Left kidney (tissue), 1 donor: ENCODE measurements at regions not wholly inside any gene's neighbourhood (a gene's known extent, or its start where the extent isn't known, plus 50 kb on each side); places are given as distances from the start of the nearest gene placed in this dataset.
"Not testable (repeated sequence)": the region's sequence is repeated elsewhere in the genome, so short reads cannot be mapped to it uniquely, and the experiment has no call there.

ENCODE experiments used
- DNase-seq: peaks from one replicate; pipeline ENCODE4 v3.0.0-alpha.2; 2013

DNA sequence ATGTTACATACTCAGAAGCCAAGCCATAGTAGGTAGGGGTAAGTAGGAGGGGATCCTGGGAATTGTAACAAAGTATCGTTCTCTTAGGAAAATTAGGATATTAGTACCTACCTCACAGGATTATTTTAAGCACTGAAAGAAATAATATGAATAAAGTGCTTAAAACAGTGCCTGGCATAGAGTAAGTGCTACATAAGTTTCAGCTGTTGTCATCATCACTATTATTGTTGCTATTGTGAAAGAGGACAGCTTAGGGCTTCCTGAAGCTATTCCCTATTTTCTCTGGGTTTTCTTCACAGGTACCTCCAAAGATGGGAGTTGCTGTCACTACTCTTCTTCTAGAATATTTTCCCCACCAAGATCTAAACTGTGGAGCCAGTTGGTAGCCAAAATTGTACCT lies 443.7 kb upstream of the FGF16 start:
- no peak for DNase-seq

DNA sequence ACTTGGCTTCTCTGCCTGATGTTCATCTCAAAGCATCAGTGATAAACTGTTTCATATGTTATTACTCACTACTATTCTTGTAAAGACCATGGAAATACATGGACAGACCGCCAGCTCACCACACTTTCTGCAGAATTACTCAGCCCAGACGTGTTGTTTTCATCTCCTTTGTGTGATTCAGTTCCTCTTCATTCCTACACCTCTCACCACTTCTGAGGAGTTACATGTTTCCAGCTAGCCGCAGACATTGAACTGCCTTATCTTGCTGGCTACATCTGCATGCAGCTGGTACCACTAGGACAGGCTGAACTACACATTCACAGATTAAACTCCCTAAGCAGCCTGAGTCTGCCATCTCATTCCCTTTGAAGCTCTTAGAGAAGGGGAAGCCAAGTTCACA lies 443.2 kb upstream of the FGF16 start:
- DNase-seq = no peak

DNA sequence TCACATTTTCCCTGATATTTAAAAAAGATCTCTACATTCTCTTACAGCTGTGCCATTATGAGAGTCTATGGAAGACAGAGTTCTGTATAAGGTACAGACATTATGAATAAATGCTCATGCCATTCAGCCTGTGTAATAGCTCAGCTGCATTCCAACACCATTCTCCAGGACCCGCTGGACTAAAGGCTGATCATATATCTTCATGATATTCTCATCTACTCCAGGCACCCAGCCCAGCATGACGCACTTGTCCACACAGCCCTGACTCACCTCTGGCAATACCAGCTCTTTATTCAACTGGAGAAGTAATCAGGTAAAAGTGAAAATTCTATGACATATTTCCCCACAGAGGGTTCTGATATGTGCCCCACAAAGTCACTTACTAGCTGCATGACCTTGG lies 437.5 kb upstream of the FGF16 start:
- DNase-seq = no peak

DNA sequence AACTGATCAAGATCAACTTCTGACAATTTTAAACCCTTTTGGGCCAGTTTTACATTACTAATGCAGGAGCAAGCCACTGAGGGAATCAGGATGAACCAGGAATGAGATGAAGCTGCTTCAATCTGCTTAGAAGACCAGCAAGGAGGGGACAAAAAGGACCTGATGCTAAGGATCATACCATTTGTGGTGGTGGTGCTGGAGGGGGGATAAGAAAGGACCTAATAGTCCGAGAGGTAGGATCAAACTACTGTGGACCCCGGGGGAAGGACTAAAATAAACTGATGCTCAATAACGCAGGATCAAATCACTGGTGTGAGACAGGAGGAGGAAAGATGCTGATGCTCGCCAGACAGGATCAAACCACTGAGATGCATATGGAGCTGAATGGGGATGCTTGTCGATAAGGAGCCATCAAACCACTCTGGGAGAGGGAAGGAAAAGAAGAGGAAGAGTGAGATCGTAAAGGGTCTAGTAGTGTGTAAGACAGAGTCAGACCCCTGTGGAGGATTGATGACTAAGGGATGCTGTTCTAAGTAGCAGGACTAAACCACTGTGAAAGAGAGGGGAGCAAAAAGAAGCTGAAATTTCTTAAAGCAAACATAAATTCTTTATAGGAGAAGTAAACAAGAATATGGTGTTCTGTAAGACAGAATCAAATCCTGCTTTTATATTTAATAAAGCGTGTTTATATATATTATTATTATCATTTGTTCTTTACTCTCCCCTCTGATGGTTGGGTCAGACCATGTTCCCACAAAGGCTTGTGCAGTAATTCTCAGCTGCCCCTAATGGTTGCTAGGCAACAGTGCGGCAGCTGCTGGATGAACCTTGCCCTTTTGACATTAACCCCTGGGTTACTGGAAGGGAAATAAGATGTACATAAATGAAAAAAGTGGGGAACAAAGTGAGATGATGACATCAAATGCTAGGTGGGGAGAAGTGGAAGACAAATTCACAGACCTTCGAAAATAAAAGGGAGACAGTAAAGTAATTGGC lies 432.5 kb upstream of the FGF16 start:
- DNase-seq = peak; percentile 43

DNA sequence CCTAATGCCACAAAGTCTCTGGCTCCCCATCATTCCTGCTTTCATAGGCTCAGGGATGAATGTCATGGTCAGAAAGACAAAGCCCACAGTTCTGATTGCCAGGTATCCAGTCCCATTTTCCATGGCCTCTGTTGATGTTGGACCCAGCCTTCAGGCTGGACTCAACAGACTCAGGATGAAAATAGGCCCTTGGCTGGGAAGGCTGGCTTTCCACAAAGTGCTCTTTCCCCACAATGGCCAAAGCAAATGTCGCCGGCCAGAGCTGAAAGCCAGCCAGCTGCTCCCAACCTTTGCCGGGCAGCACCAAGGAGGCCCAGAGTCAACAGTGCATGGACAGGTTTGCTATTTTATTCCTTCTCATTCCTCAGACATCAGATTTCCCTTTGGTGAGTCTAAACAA lies 430.1 kb upstream of the FGF16 start:
- DNase-seq = no peak

DNA sequence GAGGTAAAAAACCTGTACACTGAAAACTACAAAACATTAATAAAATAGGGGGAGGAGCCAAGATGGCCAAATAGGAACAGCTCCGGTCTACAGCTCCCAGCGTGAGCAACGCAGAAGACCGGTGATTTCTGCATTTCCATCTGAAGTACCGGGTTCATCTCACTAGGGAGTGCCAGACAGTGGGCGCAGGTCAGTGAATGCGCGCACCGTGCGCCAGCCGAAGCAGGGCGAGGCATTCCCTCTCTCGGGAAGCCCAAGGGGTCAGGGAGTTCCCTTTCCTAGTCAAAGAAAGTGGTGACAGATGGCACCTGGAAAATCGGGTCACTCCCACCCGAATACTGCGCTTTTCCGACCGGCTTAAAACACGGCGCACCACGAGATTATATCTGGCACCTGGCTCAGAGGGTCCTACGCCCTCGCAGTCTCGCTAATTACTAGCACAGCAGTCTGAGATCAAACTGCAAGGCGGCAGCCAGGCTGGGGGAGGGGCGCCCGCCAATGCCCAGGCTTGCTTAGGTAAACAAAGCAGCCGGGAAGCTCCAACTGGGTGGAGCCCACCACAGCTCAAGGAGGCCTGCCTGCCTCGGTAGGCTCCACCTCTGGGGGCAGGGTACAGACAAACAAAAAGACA lies 400.9 kb upstream of the FGF16 start:
- DNase-seq = not testable (repeated sequence)

DNA sequence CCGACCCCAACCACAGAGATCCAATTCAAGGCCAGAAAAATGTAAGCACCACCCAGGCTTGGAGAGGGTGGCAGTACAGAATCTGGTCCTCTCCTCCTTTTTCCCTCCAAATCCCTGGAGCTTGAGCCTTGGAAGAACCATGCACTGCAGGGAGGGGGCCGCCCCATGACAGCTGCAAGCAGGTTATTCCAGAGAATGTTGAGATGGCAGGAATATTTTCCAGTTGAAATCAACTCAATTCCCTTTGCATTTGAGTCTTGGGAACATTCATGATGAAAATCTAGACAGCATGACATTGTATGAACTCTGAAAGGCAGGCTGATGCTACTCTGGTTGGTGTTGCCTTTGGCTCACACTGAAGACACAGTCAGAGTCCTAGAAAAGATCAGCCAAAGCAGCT lies 386.6 kb upstream of the FGF16 start:
- DNase-seq = no peak

DNA sequence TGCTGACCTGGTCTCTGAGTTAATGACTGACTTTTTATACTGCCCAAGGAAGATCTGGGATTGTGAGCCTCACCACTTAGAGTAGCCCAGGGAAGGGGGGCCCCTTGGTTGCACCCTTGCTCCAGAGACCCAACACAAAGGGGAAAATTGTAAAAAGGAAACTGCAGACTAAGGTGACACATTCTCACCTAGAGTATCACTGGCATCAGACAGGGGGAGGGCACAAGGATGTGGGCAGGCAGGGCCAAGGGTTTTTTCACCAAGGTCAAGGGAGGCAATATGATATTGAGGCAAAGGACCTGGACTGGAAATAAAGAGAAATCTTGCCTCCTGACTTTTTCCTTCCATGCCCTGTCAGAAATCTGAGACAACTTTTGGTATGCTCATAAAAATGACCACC lies 386.2 kb upstream of the FGF16 start:
- DNase-seq = no peak

DNA sequence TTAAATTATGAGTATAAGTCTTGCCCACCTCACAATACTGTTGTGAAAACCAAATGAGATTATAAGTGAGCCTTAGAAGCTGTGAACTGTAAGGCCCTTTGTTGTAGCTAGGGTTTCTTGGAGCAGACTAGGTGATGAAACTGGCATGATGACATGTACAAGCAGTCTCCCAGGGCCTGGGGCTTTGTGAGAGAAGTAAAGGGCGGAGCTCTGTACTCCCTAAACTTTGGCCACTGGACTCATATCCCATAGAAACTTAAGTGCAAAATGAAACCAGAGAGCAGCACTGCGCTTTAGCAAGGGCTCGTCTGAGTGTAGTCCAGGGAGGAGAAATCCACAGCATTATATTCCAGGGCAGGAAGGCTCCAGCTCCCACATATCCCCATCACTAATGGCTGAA lies 385.6 kb upstream of the FGF16 start:
- DNase-seq = no peak

DNA sequence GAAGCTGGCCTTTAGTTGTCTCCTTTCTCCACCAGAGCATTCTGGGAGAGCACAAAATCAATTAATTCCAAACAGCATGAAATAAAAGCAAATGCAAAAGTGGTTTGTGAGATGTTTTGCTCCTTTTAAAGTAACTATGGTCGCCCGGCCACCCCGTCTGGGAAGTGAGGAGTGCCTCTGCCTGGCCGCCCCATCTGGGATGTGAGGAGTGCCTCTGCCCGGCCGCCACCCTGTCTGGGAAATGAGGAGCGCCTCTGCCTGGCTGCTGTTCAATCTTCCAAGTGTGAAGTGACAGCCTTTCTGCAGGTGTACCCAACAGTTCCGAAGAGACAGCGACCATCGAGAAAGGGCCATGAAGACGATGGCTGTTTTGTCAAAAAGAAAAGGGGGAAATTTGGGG lies 381.3 kb upstream of the FGF16 start:
- no peak for DNase-seq

DNA sequence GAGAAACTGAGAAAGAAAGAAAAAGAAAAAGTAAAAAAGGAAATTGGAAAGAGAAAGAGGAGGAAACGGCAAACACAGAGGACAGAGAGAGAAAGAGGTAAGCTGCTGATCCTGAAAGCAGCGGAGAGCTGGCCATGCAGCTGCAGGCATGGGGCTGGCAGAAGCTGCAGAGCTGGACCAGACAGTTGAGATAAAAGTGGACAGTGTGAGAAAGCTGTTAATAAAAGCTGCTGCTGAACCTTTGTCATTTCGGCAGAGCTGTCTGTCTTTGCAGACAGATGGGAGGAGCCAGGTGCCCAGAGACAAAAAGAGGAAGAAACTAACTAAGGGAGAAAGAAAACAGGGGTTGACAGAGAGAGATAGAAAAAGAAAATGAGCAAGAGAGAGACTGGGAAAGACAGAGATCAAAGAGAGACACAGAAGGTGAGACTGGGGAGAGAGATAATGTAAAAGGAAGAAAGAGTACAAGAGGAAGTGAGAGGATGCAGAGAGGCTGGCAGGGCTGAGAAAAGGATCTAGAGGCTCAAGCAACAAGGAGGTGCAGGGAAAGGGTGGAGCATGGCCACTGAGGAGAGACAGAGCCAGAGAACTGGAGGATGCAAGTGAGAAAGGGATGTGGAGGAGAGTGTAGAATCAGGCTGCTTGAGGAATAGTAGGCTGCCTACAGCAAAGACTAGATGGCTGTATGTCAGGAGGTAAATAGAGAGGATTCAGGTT lies 376.8 kb upstream of the FGF16 start:
- DNase-seq = no peak

DNA sequence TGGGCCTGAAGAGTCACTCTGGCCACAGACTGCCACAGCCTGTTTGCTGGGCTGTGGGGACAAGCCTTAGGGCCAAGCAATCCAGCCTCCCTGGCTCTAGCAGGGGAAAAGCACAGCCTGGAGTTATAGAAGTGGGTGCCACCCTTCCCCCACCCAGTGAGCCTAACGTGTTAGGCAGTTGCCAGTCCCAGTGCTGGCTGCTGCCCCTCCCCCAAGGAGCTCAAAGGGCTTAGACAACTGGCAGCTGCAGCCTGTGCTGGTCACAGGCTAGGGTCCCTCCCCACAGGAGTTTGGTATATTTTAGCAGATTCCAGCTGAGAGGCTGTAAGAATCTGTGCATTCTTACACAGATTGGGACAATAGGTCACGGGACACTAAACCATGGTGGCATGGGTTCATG lies 370.3 kb upstream of the FGF16 start:
- no peak for DNase-seq

DNA sequence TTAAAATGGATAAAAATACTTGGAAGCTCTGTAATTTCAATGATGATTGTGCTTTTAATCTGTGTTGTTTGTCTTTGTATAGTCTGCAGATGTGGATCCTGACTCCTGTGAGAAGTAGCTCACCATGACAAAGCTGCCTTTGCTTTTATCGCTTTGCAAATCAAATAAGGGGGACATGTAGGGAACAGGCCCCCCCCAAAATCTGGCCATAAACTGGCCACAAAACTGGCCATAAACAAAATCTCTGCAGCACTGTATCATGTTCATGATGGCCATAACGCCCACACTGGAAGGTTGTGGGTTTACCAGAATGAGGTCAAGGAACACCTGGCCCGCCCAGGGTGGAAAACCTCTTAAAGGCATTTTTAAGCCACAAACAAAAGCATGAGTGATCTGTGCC lies 366.0 kb upstream of the FGF16 start:
- DNase-seq = not testable (repeated sequence)

DNA sequence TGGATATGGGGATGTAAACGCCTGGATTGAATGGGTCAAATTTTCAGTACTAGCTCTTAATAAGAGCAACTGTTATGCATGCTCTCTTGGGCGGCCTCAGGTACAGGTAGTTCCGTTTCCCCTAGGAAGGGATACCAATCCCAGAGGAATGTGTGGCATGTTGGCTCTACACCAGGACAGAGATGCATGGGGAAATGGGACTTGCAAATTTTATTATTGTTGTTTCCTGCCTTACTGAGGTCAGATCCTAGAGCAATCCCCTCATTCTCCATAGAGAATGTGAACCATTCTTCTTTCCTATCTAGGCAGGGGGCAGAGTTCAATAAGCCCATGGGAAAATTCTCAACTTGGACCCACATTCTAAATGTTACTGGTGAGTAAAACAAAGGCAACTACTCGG lies 361.8 kb upstream of the FGF16 start:
- no peak for DNase-seq

DNA sequence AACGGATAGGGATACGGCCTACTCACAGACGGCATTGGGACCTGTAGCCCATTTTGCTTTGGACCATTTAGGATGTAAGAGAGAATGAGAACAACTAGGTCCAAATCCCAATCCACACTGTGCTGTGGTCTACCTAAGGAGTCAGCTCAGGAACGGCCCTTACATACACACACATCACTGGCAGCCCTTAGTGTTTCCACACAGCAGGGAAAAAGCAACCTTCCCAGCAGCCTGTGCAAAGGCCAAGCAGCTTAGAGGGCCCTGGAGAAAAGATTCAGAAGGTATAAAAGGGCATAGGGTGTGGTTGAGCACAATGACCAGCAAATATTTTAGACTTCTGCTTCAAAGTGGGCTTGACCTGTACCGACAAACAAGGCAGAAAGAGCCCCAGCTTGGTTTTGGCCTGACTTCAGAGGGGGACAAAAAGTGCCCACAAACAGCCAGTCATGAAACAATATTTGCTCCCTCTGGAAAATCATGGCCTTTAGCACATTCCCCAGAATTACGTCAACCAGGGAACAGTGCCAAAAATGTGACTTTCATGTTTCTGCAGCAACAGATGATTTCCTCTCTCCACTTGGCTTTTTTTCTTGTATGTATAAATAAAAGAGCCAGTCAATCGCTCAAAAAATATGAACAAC lies 359.5 kb upstream of the FGF16 start:
- DNase-seq = peak; percentile 53

DNA sequence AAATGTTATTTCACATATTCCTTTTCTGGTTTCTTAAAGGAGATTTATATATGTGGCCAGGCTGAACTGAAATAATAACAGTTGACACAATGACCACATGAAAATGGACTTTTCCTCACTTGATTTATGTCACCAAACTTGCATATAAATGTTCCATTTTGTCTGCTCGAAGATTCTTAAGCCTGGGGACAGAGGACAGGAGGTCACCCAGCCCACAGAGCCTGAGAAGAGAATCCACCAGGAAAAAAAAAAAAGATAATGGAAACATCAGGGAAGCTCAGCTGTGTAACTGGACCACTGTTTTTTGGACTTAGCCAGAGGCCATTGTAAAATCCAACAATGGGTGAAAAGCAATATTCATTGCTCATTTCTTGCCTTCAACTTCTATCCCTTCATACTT lies 359.0 kb upstream of the FGF16 start:
- DNase-seq = no peak

DNA sequence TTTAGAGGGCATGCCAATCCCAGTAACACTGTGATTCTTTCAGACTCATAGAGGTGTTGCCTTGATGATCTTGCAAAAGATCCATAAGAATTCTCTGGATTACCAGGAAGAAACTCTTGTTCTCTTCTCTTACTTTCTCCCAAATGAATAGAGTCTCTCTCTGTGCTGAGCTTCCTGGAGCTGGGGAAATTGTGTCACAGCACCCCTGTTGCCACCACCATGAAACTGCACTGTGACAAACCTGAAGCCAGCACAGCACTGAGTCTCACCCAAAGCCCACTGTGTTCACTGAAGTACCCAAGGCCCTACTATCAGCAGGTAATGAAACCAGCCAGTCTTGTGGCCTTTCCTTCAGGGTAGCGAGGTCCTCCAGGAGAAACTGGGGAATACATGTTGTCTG lies 332.7 kb upstream of the FGF16 start:
- no peak for DNase-seq

DNA sequence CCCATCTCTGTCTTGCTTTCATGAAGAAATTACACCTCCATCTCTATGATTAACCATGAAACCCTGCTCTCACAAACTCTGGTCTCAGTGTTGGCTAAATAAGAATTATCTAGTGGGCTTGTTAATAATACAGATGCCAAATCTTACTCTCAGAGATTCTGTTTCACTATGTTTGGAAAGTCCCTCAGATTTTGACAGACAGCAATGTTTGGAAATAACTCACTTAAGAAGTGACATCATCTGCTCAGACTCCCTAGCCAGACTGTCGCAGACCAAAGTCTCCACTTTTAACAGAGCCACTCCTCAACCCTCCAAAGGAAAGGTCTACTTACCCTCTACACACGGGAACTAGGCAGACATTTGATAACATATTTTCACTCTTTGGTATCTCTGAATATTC lies 328.5 kb upstream of the FGF16 start:
- DNase-seq = no peak

DNA sequence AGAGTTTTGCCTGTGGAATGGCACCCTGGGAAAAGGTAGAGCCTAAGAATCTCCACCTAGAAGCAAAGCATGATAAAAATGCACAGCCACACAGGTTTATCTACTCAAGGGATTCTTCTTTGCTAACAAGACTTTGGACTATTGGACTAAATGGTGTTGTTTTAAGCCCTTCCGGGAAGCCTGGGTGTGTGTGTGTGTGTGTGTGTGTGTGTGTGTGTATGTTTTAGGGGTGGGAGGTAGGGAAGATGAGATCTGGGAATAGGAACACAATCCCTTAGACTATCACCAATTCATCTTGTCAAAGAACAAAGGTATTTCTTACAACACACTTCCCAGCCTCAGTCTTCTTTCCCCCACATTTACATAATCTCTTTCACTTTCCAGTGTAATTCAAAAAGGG lies 327.5 kb upstream of the FGF16 start:
- no peak for DNase-seq

DNA sequence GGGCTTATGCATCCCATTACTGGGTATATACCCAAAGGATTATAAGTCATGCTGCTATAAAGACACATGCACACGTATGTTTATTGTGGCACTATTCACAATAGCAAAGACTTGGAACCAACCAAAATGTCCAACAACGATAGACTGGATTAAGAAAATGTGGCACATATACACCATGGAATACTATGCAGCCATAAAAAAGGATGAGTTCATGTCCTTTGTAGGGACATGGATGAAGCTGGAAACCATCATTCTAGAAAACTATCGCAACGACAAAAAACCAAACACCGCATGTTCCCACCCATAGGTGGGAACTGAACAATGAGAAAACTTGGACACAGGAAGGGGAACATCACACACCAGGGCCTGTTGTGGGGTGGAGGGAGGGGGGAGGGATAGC lies 323.3 kb upstream of the FGF16 start:
- DNase-seq = not testable (repeated sequence)

DNA sequence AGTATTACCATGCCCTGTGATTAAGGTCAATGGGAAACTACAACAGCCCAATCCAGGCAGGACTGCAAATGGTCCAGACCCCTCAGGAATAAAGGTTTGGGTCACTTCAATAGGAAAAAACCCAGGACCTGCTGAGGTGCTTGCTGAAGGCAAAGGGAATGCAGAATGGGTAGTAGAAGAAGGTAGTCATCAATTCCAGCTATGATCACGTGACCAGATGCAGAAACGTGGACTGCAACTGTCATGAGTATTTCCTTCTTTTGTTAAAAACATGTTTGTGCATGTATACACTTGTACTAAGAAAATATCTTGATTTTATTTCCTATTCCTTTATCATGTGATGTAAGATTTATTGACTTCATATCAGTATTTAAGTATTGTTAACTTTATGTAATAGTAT lies 319.6 kb upstream of the FGF16 start:
- not testable (repeated sequence) for DNase-seq

DNA sequence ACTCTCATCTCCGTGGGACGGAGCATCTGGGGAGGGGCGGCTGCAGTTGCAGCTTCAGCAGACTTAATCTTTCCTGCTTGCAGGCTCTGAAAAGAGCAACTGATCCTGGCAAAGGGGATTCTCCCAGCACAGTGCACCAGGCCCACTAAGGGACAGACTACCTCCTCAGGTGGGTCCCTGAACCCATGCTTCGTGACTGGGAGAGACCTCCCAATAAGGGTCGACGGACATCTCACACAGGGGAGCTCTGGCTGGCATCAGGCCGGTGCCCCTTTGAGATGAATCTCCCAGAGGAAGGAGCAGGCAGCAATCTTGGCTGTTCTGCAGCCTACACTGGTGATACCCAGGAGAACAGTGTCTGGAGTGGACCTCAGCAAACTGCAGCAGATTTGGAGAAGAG lies 303.3 kb upstream of the FGF16 start:
- no peak for DNase-seq

DNA sequence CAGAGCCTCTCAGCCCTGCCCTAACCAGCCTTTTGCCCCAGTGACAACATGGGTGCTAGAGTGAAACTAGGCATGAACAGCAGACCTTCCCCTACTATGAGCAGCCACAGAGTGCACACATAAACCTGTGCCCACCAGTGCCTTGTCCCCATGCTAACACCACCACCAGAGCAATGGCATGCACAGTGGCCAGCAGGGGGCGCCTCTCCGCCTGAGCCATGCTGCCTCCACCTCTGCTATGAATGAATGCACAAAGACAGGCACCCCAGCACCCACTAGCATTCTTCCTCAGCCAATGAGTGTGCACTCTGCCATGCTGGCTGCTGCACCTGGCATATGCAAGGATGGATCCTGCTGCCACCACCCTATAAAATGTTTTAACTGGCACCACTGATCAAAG lies 286.9 kb upstream of the FGF16 start:
- DNase-seq = no peak
